NCI-H2227 (cell line): ENCODE measurements at regions not wholly inside any gene's neighbourhood (a gene's known extent, or its start where the extent isn't known, plus 50 kb on each side); places are given as distances from the start of the nearest gene placed in this dataset.

Experiments used
- DNase-seq: peaks from one replicate; lab custom pipeline; 2025; ENCODE audit not compliant: unreplicated experiment; lab: John Stamatoyannopoulos, UW

DNA sequence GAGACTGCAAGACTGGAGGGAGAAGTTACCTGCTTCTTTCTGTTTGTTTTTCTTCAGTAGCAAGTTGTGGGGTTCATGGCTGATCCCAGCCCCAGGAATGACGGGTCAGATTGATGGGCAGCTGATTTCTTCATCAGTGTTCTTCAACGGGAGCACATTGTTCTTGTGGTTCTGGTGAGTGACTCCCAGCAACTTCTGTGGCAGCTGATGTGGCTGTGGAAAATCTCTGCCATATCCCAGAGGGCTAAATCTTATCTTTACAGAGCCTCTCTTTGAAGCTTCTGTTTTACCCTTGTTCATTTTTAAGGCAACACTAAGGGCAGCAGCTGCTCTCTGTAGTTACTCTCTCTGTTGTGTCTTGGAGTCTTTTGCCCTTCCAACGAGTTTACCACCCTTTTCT is 710.3 kb downstream of the PRELID2 start:
- DNase-seq, result no peak

DNA sequence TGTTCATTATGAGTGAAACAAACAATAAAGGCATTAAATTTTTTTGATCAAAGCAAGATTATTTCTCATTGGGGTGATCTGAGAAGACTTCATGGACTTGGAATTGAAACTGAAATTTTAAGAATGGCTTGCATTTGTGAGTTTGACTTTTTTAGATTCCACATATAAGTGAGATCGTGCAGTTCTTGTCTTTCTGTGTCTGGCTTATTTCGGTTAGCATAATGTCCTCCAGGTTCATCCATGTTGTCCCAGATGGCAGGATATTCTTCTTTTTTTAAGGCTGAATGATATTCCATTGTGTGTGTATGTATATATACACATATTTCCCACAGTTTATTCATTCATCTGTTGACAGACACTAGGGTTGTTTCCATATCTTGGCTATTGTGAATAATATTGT is 716.5 kb downstream of the PRELID2 start:
- no peak for DNase-seq

DNA sequence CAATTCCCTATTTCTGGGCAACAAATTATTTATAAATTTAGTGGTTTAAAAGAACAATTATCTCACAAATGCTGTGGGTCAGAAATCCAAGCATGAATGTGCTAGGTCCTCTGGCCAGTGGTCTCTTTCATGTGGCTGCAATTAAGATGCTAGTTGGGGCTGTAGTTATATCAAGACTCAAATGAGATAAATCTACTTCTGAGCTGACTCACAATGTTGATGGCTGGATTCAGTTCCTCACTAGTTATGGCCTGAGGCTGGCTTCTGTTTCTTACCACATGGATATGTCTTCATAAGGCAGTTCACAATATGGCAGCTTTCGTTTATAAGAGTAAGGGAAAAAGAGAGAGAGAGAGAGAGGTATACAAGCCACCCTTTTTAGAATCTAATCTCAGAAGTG is 717.0 kb downstream of the PRELID2 start:
- no peak for DNase-seq

DNA sequence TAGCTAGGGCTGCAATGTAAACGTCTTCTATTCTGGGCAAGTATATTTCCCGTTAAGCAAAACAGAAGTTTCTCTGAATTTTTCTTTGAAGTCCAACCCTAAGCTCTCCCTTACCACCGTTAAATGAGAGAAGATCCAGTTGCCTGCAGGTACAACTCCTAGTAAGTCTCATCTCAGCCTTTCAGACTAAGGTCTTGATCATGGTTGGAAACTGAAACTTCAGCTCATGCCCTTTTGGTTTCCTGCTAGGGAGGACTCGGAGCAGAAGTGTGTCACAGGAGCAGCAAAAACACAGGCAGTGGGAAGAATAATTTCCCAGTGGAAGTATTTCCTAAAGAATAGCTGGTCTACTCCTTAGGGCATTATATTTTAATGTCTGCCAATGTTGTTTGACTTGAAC is 717.9 kb downstream of the PRELID2 start:
- DNase-seq, result no peak

DNA sequence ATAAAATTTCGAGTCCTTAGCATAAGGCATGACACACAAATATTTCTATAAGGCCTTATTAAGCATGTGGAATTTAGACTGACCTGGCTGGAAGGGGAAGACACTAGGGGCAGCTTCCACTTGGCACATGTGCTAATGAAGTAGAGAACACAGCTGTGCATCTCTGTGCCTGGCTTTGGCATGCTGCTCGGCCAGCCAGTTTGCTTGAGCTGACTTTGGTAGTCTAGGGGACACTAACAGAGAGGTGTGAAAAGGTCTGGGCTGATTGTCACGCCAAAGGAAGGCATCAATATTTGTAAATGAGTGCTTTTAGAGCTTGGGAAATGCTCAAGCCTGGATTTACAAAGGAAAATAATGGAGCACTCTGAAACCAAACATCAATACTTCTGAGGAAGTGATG is 723.7 kb downstream of the PRELID2 start:
- no peak for DNase-seq

DNA sequence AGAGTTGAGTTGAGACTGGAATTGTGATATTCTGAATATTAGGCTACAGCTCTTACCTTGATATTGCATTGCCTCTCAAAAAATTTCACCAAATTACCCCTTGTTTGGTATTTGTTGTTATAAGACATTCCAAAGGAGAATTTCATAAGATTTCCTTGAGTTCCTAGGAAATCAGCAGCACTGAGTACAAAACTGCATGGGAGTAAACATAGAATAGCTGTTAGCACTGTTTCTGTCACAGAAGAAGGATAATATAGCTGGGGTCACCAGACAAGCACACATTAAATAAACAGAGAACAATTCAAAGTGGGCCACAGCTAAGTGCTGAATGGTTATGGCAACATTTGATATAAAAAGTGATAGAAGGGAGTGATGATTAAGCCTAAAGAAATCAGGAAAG is 724.3 kb downstream of the PRELID2 start:
- no peak for DNase-seq

DNA sequence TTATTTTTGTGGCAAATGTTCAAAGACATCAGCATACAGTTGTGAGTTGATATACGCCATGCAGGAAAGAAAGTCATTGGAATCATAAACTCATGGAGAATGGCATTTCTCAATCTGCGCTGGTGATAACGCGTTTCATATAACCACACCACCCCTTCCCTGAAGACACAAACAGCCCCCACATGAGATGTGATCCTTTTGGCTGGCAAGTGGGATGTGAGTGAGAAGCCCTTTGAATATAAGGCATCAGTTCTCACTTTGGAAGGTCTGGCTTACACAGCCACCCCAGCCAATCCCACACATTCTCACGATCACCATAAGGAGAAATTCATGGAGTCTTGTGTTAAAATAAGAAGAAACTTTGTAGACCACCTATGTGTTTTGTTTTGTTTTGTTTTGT is 725.0 kb downstream of the PRELID2 start:
- no peak for DNase-seq

DNA sequence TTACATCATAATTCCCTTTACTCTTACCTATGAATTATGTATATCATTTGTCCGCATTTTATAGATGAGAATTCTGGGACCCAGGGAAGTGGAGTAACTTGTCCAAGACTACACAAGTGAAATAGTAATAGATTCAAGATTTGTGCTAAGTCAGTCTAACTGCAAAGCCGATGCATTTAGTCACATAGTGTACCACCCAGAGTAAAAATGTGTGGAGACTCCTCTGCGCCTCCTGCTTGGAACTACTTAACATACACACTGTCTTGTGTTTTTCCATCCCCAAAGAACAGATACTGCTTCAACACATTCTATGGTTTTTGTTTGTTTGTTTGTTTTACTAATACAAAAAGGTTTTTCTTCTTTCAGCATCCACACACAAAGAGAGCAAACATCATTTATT is 729.8 kb downstream of the PRELID2 start:
- no peak for DNase-seq

DNA sequence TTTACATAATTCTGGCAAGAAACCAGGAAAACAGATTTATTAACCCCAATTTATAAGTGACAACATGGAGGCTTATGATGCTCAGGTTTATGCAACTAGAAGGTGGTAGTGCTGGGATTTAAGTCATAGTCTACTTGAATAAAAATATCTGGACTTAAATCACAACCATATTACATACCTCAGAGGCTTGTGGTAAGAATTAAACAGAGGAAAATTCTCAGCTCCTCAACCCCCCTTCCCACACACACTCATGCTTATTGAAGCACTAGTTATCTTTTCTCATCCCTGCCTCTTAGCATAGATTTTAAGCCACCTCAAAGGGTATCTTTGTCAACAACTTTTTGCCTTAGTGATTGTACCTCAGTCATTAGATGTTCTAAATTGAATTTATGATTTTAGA is 731.0 kb downstream of the PRELID2 start:
- DNase-seq, result no peak

DNA sequence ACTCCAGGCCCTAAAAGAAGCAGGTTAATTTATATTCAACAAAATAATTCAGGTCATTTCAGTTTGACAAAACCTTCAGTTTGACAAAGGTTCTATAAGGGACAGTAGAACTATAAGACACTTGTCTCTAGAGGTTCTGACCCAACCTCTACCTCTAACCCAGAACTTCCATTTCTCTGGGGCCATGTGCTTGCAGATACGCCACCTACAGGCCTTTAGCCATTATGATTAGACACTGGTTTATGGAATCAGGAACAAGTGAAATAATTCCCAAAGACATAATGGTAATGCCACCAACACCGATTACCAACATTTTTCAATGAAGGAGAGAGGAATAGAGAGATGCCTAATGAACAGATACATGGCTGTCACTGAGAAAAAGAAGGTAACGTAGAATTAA is 733.9 kb downstream of the PRELID2 start:
- DNase-seq, result no peak

DNA sequence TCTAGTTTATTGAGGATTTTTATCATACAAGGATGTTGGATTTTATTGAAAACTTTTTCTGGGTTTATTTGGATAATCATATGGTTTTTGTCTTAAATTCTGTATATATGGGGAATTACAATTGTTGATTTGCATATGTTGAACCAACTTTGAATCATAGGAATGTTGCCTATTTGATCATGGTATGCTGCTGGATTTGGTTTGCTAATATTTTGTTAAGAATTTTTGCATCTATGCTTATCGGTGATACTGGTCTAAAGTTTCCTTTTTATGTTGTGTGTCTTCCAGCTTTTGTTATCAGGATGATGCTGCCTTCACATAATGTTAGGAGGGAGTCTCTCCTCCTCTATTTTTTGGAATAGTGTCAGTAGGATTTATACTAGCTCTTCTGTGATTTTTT is 745.0 kb downstream of the PRELID2 start:
- no peak for DNase-seq

DNA sequence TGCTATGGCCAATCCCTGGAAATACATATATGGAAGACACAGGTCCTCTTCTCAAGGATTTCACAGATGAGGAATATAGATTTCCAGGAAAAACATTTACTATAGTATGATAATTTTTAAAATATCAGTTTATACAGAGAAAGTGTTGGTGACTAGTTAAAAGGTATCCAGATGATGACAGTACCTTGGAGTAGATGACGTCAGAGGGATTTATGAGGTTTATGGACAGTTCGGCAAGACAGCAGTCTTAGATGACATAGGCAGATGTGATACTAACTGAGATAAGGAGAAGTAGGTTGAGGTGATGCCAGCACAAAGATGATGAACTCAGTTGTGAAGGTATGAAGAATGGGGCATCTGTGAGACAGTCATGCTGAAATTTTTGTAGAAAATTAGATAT is 750.3 kb downstream of the PRELID2 start:
- DNase-seq, result no peak

DNA sequence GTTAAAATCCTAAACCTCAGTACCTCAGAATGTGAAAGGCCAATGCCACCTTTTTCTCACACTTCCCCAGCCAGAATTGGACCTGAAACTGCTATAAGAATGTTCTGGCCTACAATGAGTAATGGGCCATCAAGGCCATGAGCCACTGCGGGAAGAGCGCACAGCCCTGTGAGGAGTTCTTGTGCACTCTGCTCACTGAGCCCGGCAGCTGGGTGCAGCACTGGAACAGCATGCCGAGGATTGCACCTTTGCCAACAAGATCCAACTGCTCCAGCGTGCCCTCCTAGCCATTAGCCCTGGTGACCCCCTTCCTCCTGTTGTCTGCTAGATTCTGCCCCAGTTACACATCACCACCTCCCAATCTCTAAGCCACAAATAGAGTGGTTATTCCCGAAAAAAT is 758.1 kb downstream of the PRELID2 start:
- no peak for DNase-seq

DNA sequence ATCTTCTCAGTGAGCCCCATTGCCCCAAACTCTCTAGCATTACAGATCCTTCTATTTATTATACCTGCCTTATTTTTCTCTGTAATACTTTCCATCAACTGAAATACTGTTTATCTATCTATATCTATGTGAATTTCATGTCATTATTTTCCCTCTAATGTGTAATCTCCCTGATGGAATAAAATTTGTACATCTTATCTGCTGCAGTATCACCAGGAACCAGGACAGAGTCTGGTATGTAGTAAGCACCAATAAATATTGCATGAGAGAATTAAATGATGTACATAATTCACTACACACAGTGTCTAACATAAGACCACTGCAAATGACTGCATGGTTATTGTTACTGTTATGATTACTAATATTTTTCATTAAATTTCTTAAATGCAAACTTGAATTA is 759.1 kb downstream of the PRELID2 start:
- DNase-seq, result no peak

DNA sequence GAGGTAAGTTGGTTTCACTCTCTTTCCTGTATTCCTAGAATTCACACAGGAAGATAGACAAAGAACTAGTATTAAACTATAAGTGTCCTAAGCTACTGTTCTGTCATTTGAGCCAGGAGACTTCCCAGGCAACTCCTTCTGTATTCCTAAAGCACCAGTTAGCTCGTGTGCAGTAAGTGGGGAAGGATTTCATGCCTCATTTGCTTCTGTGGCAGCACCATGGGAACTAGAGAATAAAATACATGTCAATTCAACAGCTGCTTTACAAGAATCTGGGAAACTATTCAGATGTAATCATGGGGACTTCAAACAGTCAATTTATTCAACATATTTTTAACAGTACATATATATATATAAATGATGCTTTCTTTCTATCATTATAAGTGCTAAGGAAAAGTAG is 762.3 kb downstream of the PRELID2 start:
- DNase-seq, result peak; percentile 0

DNA sequence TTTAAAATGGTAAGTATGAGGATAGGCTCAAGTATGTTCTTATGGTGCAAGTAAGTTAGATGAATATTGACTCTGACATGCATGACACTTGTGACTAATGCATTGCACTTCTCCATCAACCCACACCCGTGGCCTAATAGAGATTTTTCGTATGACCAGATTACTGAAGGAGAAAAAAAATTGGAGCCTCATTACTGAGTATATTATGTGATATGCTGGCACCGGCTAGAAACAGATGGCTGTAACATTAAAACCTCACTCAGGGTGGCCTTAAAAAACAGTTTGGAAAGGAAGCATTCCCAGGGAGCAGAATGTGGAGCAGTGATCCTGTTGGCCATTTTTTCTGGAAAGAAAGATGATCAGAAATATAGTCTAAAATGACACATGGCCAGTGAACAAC is 766.4 kb downstream of the PRELID2 start:
- no peak for DNase-seq

DNA sequence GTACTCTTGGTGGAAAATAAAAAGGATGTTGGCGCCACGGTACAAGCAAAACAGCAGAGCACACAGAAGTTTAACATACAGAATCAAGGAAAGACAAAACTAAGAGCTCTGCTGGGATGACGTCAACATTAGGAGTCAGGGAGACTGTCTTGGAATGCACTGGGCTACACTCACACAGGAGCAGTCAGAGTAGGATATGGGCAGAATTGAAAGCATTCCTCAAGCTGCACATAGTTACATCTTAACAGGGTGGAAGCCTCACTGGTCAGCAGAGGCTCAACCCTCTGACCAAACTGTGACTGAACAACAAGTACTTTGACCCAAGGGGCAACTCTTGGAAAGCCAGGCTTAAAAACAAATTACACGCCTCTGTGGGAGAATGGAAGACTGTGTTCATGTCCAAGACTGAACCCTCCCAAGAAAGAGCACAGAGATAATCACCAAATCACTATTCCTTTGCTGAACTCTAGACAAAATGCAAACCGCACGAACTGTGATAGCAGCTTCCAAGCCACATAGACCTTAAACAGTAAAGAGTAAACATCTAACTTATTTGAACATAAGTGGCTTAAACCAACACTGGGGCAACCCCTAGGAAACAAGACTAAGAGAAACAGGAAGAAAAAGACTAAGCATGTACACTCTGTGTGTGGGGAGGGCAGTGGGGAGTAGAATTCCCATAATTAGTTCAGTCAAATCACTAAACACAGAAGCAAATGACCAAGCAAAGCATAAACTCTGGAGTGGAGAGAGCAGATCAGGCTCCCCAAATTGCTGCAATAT is 772.7 kb downstream of the PRELID2 start:
- DNase-seq, result no peak

DNA sequence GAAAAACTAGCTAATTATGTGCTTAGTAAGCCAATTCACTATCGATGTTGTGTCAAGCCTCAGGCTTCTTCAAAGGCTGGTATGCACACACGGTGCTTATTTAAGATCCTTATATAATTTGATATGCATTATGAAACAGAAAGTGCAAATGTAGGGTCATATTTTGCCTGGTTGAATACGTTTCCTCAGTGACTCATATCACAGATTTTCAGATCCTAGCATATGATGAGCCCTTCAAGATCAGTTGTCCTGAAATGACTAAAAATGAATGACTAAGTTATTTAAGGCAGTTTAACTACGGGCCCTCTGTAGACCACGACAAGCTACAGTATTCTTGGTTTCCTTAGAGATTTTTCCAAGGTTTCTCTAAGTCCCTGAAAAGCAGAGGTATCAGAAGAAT is 778.3 kb downstream of the PRELID2 start:
- DNase-seq, result no peak

DNA sequence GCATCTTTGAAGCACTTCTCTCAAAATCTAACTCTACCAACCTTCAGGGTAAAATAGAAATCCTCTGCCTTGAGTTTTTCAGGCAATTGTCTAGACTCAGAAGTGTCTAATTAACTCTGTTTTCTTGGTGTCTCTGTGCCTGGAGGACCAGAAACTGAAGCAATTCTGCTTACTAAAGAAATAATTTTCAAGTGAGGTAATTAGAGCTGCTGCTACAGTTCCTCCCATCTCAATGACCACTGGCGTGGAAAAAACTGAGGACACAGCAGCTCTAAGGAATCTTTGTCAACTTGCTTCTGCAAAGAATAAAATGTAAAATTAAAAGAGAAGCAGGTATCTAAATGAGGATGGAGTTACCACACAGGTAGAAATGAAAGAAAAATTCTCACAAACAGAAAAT is 785.0 kb downstream of the PRELID2 start:
- DNase-seq, result no peak

DNA sequence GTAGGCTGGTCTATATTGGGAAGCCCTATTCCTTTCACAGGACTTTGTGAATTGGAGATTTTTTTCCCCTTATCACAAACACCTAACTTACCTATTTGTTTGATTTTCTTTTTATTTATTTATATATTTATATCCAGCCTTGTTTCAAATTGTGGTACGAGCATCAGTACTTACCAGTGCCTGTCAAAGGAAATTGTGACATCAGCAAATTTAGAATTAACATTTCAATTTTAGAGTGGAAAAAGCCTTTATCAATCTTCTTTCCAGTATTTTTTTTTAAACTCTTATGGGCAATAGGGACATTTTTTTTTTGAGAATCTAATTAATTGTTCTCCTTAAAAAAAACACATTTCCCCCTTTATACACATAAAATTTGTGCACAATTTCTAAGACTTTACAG is 790.2 kb downstream of the PRELID2 start:
- no peak for DNase-seq

DNA sequence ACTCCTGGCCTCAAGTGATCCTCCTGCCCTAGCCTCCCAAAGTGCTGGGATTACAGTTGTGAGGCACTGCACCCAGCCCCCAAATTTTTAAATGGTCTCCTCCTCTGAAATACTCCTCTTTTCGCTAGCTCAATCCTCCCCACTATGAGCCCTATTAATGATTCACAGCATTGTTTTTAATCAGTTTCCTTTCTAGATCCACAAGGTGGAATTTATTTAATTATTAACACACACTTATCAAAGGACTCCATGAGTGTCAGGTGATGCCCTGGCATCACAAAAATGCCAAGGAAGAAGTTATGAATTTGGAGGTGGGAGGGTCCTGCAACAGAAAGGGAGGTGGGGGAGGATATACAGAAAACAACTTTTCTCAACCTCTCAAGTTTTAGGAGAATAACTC is 806.5 kb downstream of the PRELID2 start:
- DNase-seq, result no peak

DNA sequence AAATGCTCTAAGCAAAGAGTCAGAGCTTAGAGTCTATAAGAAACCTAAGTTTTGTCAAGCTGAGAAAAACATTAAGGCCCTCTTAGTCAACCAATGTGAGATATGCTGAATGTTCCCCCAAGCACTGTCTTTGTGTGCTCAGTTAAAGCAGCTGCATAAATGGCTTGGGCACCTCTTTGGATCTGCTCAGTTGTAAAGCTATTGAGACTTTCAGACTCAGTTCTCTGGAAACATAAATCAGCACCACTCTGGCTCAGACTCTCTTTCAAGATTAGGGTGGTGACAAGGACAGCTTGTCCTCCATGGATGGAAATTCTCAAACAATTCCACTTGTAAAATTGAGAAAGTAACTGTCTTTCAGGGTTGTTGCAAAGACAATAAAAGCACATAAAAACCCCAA is 807.9 kb downstream of the PRELID2 start:
- no peak for DNase-seq

DNA sequence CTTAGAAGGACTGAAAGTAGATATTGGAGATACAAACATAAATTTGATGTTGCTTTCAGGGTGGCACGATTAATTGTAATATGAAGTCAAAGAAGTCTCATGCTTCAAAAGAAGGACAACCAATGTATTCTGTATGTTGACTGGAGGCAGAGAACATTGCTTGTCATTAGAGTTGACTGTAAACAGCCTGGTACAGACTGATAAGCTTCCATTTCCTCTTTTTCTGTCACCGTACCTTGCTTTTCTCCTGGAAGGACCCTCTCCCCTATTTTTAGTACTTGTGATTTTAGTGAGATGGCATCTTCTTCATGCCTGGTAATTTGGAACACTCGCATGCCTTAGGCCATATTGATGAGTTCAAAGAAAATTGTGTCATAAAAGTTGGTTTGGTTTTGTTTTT is 809.4 kb downstream of the PRELID2 start:
- DNase-seq, result no peak
